Hematopoietic multipotent progenitor cell (in vitro differentiated cells): ENCODE measurements at regions not wholly inside any gene's neighbourhood (a gene's known extent, or its start where the extent isn't known, plus 50 kb on each side); places are given as distances from the start of the nearest gene placed in this dataset.

Experiments
- DNase-seq, 3 donors: peaks; one replicate each; pipeline ENCODE4 v3.0.0-alpha.2; 2011 to 2015; ENCODE audit warnings: low read depth in 2 of 3, low spot score in 2 of 3

DNA sequence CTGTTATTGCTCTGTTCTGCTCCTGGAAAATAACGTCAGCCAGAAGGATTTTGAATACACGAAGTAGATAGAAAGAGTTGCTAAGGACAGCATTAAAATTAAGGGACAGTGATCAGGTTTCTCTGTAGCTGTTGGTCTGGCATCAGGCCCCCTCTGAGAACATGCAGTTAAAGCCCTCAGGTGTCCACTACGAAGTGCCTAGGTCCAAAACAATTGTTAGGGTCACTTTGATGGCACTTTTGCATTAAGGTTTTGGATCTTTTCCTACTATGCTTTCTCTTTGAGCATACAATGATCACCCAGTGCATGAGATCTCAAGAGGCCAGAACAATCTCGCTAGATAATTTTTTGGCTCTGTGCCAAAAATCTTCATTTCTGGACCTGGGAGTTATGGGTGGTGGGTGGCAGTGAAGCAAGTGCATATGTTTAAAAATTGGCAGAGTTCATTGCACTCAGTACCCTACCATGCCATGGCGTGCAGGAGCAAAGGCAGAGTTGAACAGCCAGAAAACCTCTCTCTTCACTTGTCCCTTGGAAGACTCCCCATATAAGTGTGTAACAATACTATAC, 797.6 kb downstream of the ROBO2 start:
- no peak for DNase-seq

GRCh38 chr3:77859156-77859555, 819.3 kb downstream of the ROBO2 start:
- DNase-seq, result no peak

DNA sequence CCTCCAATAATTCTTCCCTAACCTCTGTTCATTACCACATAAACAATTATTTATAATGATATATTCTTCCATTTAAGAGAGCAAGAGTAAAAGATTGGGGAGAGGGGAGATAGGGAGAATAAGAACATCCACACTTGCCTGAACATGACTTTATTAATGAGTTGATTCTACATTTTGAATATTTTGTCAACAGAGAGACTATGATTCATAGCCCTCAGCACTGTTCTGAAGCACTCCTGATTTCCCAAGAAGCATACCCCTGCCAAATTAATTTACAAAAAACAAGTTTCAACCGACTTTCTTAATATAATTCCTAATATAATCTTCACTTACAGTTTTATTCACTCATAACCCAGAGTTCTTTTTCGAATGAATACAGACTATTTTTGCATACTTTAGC, 828.8 kb downstream of the ROBO2 start:
- no peak for DNase-seq

DNA sequence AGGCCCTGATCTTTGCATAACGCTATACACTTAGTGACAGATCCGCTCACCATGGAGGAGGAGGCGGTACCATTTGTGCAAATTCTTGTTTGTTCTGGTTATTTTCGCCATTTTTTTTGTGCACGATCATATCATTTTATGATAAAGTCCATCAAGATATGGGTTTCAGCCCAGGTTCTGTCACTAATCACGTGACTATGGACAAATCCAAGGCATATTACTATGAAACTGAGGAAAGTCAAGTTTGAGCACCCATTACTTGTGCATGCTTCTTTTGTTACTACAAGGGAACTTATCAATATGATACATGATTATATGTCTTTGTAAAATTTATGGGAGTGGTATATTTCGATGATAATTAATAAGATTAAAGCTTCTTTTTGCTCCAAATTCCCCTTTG, 829.5 kb downstream of the ROBO2 start:
- DNase-seq, result no peak

- DNase-seq, result no peak
Observed at GRCh38 chr3:77871436-77871835, 831.5 kb downstream of the ROBO2 start.

GRCh38 chr3:77873598-77873997, 833.7 kb downstream of the ROBO2 start:
- no peak for DNase-seq

DNA sequence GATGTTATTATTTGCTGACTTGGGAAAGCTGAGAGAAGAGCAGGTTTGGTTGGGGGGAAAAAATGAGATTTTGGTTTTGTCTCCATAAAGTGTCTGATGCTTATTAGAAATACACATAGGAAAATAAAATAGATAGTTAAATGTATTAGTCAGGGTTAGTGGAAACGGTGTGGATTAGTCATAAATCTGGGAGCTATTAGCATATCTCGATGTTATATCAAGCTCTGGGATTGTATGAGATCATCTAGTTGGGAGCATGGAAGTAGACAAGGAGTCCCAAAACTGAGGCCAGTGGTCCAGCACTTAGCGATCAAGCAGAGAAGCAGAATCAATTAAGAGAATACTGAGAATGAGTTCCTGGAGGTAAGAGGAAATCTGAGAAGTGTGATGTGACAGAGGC, 845.5 kb downstream of the ROBO2 start:
- no peak for DNase-seq

- no peak for DNase-seq
Observed at GRCh38 chr3:77887611-77888010, 847.7 kb downstream of the ROBO2 start.

DNA sequence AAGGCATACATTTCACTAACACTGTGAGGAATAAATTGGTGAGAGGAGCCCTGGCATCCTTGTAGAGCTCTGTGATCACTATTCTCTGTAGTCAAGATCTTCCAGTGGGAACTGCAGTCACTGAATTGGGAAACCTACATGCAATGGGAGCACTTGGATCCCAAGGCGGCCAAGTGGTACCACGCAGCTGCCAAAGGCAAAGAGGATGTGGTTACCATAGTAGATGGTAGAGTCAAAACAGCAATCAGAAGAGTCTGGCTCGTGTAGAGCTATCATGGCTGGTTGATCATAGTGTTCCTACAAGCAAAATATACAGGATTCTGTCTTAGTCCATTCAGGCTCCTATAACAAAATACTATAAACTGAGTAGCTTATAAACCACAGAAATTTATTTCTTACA, 849.7 kb downstream of the ROBO2 start:
- DNase-seq, result no peak

DNA sequence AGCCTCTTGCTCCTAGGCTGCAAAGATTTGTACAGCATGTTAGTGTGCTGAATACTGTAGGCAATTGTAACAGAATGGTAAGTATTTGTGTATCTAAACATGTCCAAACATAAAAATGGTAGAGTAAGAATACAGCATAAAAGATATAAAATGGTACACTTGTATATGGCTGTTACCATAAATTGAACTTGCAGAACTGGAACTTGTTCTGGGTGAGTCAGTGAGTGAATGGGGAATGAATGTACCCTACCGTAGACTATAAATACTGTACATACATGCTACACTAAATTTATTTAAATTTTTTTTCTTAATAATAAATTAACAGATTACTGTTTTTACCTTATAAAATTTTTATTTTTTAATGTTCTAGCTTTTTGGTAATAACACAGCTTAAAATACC, 858.7 kb downstream of the ROBO2 start:
- DNase-seq, result no peak

DNA sequence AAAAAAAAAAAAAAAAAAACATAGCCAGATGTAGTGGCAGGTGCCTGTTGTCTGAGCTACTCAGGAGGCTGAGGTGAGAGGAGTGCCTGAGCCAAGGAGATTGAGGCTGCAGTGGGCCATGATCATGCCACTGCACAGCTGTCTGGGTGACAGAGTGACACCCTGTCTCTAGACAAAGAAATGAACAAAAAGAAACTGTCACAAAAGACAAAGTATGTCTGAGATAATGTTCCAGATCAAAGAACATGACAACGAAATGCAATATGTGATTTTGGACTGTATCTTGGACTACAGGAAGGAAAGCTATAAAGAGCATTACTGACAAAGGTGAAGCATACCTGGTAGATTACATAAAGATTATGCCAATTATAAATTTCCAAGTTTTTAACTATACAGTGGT, 862.8 kb downstream of the ROBO2 start:
- no peak for DNase-seq

- no peak for DNase-seq
Observed at GRCh38 chr3:77906102-77906709, 866.3 kb downstream of the ROBO2 start.

- DNase-seq, result no peak
Observed at GRCh38 chr3:77913524-77914174, 873.8 kb downstream of the ROBO2 start.

GRCh38 chr3:77915336-77915735, 875.4 kb downstream of the ROBO2 start:
- DNase-seq, result no peak

DNA sequence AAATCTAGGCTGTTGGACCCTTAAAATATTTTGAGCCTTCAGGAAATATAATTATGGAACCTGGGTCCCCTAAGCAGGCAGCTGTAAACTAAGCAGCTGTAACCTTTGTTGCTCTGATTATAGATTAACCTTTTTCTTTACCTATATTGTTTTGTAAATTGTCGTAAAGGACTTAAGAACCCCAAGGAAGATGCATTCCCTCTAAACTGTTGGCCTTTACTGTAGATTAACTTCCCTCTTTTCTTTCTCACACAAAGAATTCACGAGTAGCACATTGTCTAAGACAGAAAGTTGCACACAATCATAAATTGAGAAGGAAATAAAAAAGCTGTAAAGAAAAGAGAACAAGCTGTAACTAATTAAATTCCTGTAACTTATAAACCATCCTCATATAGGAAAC, 877.3 kb downstream of the ROBO2 start:
- DNase-seq, result no peak

- no peak for DNase-seq
Observed at GRCh38 chr3:77919244-77919643, 879.3 kb downstream of the ROBO2 start.

- DNase-seq, result no peak
Observed at GRCh38 chr3:77931255-77932009, 891.5 kb downstream of the ROBO2 start.

DNA sequence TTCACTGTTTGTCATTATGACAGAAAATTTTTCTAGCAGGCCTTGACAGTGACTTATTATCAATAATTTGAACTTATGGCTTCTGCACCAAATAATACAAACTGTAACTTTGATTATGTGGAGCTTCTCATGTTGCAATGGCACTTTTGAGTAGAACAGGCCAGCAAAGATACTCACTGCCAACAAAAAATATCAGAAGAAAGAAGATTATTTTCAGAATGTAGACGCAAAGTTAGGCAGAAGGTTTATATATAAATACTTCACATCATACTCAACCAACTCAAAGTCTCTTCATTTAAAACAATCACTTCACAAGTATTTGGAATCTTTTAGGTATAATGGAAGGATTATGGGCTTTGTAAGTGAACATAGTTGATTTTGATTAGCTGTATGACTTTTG, 893.0 kb downstream of the ROBO2 start:
- no peak for DNase-seq

GRCh38 chr3:77933926-77934325, 894.0 kb downstream of the ROBO2 start:
- DNase-seq, result no peak

DNA sequence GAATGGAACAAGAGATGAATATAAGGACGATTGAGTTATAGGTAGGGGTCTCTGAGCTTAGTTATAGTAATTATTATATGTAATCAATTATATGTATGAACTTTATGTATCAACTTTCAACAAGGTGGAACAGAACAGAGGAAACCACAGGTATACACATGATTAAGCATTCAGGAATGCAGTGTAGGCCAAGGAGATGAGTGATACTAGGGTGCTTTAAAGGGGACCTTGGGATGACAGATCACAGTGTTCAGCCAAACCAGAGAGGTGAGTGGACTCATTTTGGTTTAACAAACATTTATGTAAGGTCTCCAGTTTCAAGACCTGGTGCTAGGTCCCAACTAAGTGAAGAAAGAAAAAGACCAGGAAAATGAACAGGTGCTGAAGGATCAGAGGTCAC, 895.5 kb downstream of the ROBO2 start:
- DNase-seq, result no peak

DNA sequence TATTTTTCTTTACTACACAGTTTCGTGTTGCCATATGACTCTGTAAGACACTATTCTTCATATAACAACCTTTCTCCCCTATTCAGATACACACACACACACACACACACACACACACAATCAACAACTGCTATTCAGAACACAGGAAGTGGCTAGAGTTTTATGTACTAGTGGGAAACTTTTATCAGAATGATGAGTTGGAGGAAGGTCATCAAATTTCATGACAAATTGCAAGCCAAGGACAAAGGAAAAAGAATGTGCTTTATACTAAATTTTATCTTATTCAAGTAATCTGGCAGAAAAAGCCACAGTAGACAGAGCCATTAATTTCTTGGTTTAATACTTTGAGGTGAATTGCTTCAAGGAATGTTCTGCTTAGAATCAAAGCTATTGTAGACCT, 899.8 kb downstream of the ROBO2 start:
- no peak for DNase-seq

DNA sequence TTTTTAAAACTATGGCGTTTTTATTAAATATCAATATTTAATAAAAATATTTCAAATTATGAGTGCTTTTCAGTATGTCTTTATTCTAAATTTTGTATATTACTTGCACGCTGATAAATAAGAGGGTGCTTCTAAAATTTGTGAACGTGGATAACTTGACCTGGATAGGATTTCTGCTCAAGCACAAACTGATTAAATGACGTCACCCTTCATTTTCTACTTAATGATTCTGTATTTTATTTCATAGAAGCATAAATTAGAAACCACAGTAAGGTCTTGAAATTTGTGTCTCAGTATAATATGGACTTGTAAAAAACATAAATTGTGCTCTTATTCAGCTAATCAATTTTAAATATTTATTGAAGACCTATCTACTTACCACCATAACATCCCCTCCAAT, 903.7 kb downstream of the ROBO2 start:
- DNase-seq, result no peak
